ENCODE measurements at regions not wholly inside any gene's neighbourhood (a gene's known extent, or its start where the extent isn't known, plus 50 kb on each side); places are given as distances from the start of the nearest gene placed in this dataset.
"Not testable (repeated sequence)": the region's sequence is repeated elsewhere in the genome, so short reads cannot be mapped to it uniquely, and the experiment has no call there.

DNA sequence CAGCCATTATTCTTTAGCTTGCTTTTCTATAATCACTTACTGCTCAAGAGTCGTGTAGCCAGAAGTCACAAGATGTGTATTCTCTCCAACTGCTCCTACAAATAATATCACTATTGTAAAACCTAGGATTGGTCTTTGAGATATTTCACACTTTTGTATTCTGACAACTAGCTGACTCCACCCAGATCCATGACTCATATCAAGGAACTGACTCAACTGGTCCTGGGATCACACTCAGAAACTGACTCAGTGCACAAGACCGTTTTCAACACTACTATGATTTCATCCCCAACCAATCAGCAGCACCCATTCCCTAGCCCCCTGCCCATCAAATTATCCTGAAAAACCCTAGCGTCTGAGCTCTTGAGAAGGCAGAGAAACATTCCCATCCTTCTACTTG, 56.5 kb upstream of the ORC5 start:
- H3K4me3 Mint-ChIP-seq = no peak overlapping the region
- H3K4me1 Mint-ChIP-seq = no peaks in the 10 kb centered on the region
- no peaks in the 10 kb centered on the region for H3K36me3 Mint-ChIP-seq (ENCODE audit: low read depth)
- peaks cover 11% of the 10 kb centered on the region for H3K9me3 Mint-ChIP-seq
- peaks cover 41% of the 10 kb centered on the region for H3K27me3 Mint-ChIP-seq
- peak; percentile 87 for ATAC-seq (replicated peaks)
- H3K27ac Mint-ChIP-seq = no peak overlapping the region

DNA sequence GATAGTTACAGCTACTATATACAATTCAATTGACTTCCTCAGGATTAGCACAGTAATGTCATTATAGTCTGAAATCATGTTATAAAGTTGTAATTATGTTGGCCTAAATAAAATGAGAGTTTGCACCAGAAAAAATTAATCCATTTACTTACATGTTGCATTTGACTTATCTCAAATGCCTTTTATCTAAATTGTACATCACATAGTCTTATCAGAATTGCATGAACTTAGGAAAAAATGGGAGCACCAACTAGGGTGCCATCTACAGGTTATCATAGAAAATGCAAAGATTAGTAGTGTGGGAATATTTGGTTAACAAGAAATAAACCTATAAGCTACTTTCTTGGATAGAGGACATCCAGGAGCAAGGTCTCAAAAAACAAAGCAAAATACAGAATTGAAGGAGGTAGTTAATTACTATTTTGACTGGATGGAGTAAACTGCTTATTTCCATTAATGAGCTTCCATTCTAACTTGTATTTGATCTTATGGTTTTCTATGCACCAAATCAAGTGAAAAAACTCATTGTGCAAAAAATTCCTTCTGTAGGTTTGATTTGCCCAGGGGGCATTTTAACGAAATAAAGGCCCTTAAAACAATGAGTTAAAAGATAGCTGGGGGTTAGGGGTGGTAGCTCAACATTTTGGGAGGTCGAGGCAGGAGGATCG, 60.0 kb upstream of the ORC5 start:
- no peaks in the 10 kb centered on the region for H3K36me3 Mint-ChIP-seq (ENCODE audit: low read depth)
- H3K27me3 Mint-ChIP-seq = peaks cover 26% of the 10 kb centered on the region
- H3K27ac Mint-ChIP-seq = no peak overlapping the region
- peaks cover 8% of the 10 kb centered on the region for H3K9me3 Mint-ChIP-seq
- no peak overlapping the region for H3K4me3 Mint-ChIP-seq
- no peak for ATAC-seq (replicated peaks)
- no peaks in the 10 kb centered on the region for H3K4me1 Mint-ChIP-seq

DNA sequence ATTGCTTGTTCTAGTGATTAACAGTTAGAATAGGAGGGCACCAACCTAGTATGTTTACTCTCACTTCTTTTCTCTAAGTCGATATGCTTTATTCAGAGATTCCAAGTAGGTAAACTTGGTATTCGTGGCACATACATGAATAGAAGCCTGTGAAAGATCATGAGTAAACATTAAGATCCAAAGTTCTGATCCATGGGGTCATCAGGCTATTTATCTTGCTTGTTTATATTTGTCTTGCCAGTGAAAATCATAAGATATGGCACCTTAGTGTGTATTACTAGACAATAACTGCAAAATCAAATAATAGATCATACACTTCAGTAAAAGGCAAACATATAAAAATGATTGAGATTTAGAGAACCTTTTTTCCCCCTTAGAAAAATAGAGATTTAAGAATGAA, 56.5 kb upstream of the LHFPL3 start:
- H3K4me3 Mint-ChIP-seq = no peak overlapping the region
- no peak for ATAC-seq (replicated peaks)

DNA sequence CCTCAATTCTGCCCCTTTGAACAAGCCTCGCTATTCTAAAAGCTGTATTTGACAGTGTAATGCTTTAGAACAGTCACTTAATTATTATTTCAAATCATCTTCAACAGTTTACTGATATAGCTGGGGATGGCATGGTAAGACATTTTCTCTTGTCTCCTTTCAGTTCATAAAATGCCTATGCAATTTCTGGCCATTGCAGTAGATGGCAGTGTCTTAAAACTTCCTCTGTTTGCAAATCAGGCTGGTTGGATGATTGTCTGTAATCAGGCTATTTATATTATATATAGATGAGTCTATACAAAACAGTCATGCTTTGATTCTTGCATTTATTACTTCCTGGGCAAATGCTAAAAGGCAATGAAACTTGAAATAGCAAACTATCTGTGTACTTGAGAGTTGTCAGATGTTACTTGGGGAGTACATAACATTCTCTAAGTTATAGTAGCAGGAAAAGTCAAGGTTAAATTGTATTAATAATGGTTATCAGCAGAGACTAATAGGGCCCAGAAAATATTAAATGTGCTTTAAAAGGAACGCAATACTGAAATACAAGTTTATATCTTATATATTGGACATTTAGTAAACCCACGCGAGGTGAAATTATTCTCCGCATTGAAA, 55.5 kb upstream of the LHFPL3 start:
- Mint-ChIP-seq H3K27me3 (peaks cover 32% of the 10 kb centered on the region), H3K4me1 (peaks cover 4% of the 10 kb centered on the region), H3K27ac (no peak overlapping the region), H3K36me3 (ENCODE audit: low read depth) (no peaks in the 10 kb centered on the region), H3K4me3 (no peak overlapping the region), H3K9me3 (peaks cover 7% of the 10 kb centered on the region)
- no peak for ATAC-seq (replicated peaks)

More for the DNA sequence above, 56.5 kb upstream of the LHFPL3 start:
- Mint-ChIP-seq H3K9me3 (peaks cover 7% of the 10 kb centered on the region), H3K4me1 (peaks cover 4% of the 10 kb centered on the region), H3K36me3 (ENCODE audit: low read depth) (no peaks in the 10 kb centered on the region), H3K27ac (no peak overlapping the region), H3K27me3 (peaks cover 28% of the 10 kb centered on the region)

DNA sequence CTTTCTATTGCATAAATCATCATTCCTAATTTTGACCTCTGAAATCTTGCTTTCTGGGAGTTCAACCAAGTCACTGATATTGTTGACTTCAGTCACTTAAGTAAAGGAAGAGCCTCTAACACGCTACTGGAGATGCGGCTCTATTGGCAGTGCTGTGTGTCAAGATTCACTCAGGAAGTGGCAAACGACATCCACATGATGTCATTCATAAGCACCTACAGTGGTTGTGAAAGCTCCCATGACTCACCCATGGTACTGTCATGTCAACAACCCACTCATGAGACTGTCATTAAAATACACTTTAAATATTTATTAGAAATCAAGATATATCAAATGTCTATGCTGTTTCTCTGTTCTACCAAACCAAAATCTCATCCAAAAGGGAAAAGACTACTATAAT, 52.5 kb upstream of the LHFPL3 start:
- Mint-ChIP-seq H3K4me3 (no peak overlapping the region), H3K36me3 (ENCODE audit: low read depth) (no peaks in the 10 kb centered on the region), H3K4me1 (peaks cover 4% of the 10 kb centered on the region), H3K27ac (no peak overlapping the region), H3K9me3 (peaks cover 10% of the 10 kb centered on the region), H3K27me3 (peaks cover 21% of the 10 kb centered on the region)
- ATAC-seq (replicated peaks) = peak; percentile 92

DNA sequence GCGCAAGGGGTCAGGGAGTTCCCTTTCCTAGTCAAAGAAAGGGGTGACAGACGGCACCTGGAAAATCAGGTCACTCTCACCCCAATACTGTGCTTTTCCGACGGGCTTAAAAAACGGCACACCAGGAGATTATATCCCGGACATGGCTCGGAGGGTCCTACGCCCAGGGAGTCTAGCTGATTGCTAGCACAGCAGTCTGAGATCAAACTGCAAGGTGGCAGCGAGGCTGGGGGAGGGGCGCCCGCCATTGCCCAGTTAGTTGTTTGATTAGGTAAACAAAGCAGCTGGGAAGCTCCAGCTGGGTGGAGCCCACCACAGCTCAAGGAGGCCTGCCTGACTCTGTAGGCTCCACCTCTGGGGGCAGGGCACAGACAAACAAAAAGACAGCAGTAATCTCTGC, 51.7 kb upstream of the LHFPL3 start:
- H3K36me3 Mint-ChIP-seq (ENCODE audit: low read depth); H3K4me3 Mint-ChIP-seq; H3K4me1 Mint-ChIP-seq; ATAC-seq (replicated peaks); H3K9me3 Mint-ChIP-seq; H3K27ac Mint-ChIP-seq: not testable (repeated sequence)
- peaks cover 21% of the 10 kb centered on the region for H3K27me3 Mint-ChIP-seq

Data from activated T-helper 17 cell treated with anti-CD3 and anti-CD28 coated beads, Interleukin-2, amount 50 U/mL, for 72 hours (primary cell).